Left lobe of liver (tissue), 2 donors: ENCODE measurements at regions not wholly inside any gene's neighbourhood (a gene's known extent, or its start where the extent isn't known, plus 50 kb on each side); places are given as distances from the start of the nearest gene placed in this dataset.
"Not testable (repeated sequence)": the region's sequence is repeated elsewhere in the genome, so short reads cannot be mapped to it uniquely, and the experiment has no call there.

Experiments
- ATAC-seq: fragments of 200-7000 bp; cut with Tn5 transposase; one replicate; pipeline ENCODE4 v1.9.1; 2020; ENCODE audit warnings: mild to moderate bottlenecking, moderate library complexity
- DNase-seq: peaks from one replicate; pipeline ENCODE4 v3.0.0-alpha.2; 2020; ENCODE audit warnings: low spot score
- donor health status: DM: no; HTN: no; CAD: no; lungs with moderate emphysema.
- donor health status: DM: no; HTN: yes; CAD: no.

GRCh38 chr4:154977228-154977627, 196.2 kb downstream of the RBM46 start:
- ATAC-seq (no peak), DNase-seq (no peak)

GRCh38 chr4:154982187-154983047, 201.3 kb downstream of the RBM46 start:
- ATAC-seq: peak; percentile 98
- DNase-seq: peak; percentile 65

GRCh38 chr4:154983714-154984113, 202.6 kb downstream of the RBM46 start:
- DNase-seq (no peak), ATAC-seq (no peak)

- ATAC-seq (no peak), DNase-seq (no peak)
Measured at GRCh38 chr4:154984148-154984547, 203.1 kb downstream of the RBM46 start.

GRCh38 chr4:154984616-154985015, 203.5 kb downstream of the RBM46 start:
- DNase-seq (no peak), ATAC-seq (no peak)

GRCh38 chr4:154985673-154986072, 204.6 kb downstream of the RBM46 start:
- DNase-seq (no peak), ATAC-seq (no peak)

GRCh38 chr4:154988511-154988910, 207.4 kb downstream of the RBM46 start:
- DNase-seq: no peak
- ATAC-seq: no peak

- DNase-seq: no peak
- ATAC-seq: no peak
Measured at GRCh38 chr4:154989511-154989910, 208.4 kb downstream of the RBM46 start.

GRCh38 chr4:154997866-154998265, 210.6 kb upstream of the NPY2R start:
- ATAC-seq, DNase-seq: not testable (repeated sequence)

- DNase-seq (no peak), ATAC-seq (no peak)
Measured at GRCh38 chr4:154998284-154998683, 210.2 kb upstream of the NPY2R start.

- ATAC-seq: no peak
- no peak for DNase-seq
Measured at GRCh38 chr4:154998773-154999172, 209.7 kb upstream of the NPY2R start.

GRCh38 chr4:154999950-155000578, 208.4 kb upstream of the NPY2R start:
- ATAC-seq: peak; percentile 88
- DNase-seq: peak; percentile 72

GRCh38 chr4:155001251-155001650, 207.2 kb upstream of the NPY2R start:
- ATAC-seq (peak; percentile 36), DNase-seq (no peak)

GRCh38 chr4:155005395-155006090, 202.9 kb upstream of the NPY2R start:
- ATAC-seq (no peak), DNase-seq (no peak)

- DNase-seq (no peak), ATAC-seq (no peak)
Measured at GRCh38 chr4:155007660-155008176, 200.7 kb upstream of the NPY2R start.

- DNase-seq: no peak
- no peak for ATAC-seq
Measured at GRCh38 chr4:155008389-155008788, 200.0 kb upstream of the NPY2R start.

- no peak for DNase-seq
- ATAC-seq: peak; percentile 48
Measured at GRCh38 chr4:155009288-155009687, 199.1 kb upstream of the NPY2R start.

- DNase-seq (no peak), ATAC-seq (no peak)
Measured at GRCh38 chr4:155010376-155010775, 198.1 kb upstream of the NPY2R start.

GRCh38 chr4:155011163-155011780, 197.2 kb upstream of the NPY2R start:
- peak; percentile 92 for ATAC-seq
- peak; percentile 70 for DNase-seq

- no peak for DNase-seq
- ATAC-seq: no peak
Measured at GRCh38 chr4:155012469-155012868, 196.0 kb upstream of the NPY2R start.

- ATAC-seq: no peak
- no peak for DNase-seq
Measured at GRCh38 chr4:155017426-155017825, 191.0 kb upstream of the NPY2R start.
